HepG2 (cell line): ENCODE measurements at regions not wholly inside any gene's neighbourhood (a gene's known extent, or its start where the extent isn't known, plus 50 kb on each side); places are given as distances from the start of the nearest gene placed in this dataset.

Experiments used
- CREB1 ChIP-seq, 2 experiments: fragments of 450-650 bp in 1 of 2; IDR thresholded peaks; 2 replicates each; pipeline ENCODE4 v1.6.1; 2016 to 2017; ENCODE audit warnings: control low read depth in 1 of 2, mild to moderate bottlenecking in 1 of 2, missing compliant biosample characterization in 1 of 2, missing genetic modification characterization in 1 of 2
- FOXK2 ChIP-seq: fragments of 450-650 bp; IDR thresholded peaks from 2 replicates; pipeline ENCODE4 v1.6.1; 2016
- JUNB ChIP-seq: sonication (generic); formaldehyde crosslinking; IDR thresholded peaks from 2 replicates; pipeline ENCODE4 v1.8.0; 2022; ENCODE audit warnings: missing genetic modification reagents, mild to moderate bottlenecking, borderline replicate concordance
- MATR3 ChIP-seq: sonication (generic); formaldehyde crosslinking; IDR thresholded peaks from 2 replicates; pipeline ENCODE4 v1.4.0; 2020; ENCODE audit warnings: missing genetic modification reagents
- SYNCRIP ChIP-seq: fragments of 200-400 bp; formaldehyde crosslinking; IDR thresholded peaks from 2 replicates; pipeline ENCODE4 v1.6.1; 2018; ENCODE audit warnings: mild to moderate bottlenecking, low read depth, low read length; ENCODE audit not compliant: insufficient read depth
- TRIM24 ChIP-seq: sonication (generic); formaldehyde crosslinking; IDR thresholded peaks from 2 replicates; pipeline ENCODE4 v1.8.0; 2022; ENCODE audit warnings: mild to moderate bottlenecking, missing genetic modification reagents
- ZNF10 ChIP-seq: sonication (generic); formaldehyde crosslinking; IDR thresholded peaks from 2 replicates; pipeline ENCODE4 v1.4.0; 2020; ENCODE audit warnings: mild to moderate bottlenecking, low read depth, missing genetic modification reagents, borderline replicate concordance
- ZNF354B ChIP-seq: sonication (generic); formaldehyde crosslinking; IDR thresholded peaks from 2 replicates; pipeline ENCODE4 v1.8.0; 2022; ENCODE audit warnings: mild to moderate bottlenecking, missing genetic modification reagents
- TF ChIP-seq, protein P1 (sequence below): sonication (generic); formaldehyde crosslinking; IDR thresholded peaks from 2 replicates; pipeline ENCODE4 v1.4.0; 2020; ENCODE audit warnings: missing genetic modification reagents
- TF ChIP-seq, protein P2 (sequence below): sonication (generic); formaldehyde crosslinking; IDR thresholded peaks from 2 replicates; pipeline ENCODE4 v1.5.0; 2020; ENCODE audit warnings: mild to moderate bottlenecking, missing genetic modification reagents, moderate library complexity
- TF ChIP-seq, protein P3 (sequence below): sonication (generic); formaldehyde crosslinking; conservative IDR thresholded peaks from 2 replicates; pipeline ENCODE4 v1.8.1; 2023; ENCODE audit warnings: missing genetic modification reagents

DNA sequence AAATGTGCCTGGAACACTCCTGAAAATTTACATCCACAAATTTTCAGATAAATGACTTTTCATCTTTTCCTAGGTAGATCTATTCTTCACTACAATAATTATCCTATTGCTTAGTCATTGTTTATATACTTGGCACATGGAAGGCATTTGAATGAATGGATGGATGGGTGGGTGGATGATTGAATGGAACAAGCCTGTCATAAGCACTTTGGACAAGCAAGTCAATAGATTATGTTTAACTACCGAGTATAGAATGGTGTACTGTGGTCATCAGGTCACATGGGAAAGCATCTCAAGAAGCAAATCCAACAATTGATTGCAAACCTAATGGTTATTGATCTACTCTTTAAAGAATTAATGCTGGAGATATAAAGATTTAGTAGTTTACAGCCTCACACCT, 114.4 kb upstream of the DMRTA1 start:
- TF ChIP-seq ZNF354B (CRISPR knock-in tag) = no peak
- TF ChIP-seq, protein P1, sequence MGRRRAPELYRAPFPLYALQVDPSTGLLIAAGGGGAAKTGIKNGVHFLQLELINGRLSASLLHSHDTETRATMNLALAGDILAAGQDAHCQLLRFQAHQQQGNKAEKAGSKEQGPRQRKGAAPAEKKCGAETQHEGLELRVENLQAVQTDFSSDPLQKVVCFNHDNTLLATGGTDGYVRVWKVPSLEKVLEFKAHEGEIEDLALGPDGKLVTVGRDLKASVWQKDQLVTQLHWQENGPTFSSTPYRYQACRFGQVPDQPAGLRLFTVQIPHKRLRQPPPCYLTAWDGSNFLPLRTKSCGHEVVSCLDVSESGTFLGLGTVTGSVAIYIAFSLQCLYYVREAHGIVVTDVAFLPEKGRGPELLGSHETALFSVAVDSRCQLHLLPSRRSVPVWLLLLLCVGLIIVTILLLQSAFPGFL = no peak
- TF ChIP-seq, protein P2, sequence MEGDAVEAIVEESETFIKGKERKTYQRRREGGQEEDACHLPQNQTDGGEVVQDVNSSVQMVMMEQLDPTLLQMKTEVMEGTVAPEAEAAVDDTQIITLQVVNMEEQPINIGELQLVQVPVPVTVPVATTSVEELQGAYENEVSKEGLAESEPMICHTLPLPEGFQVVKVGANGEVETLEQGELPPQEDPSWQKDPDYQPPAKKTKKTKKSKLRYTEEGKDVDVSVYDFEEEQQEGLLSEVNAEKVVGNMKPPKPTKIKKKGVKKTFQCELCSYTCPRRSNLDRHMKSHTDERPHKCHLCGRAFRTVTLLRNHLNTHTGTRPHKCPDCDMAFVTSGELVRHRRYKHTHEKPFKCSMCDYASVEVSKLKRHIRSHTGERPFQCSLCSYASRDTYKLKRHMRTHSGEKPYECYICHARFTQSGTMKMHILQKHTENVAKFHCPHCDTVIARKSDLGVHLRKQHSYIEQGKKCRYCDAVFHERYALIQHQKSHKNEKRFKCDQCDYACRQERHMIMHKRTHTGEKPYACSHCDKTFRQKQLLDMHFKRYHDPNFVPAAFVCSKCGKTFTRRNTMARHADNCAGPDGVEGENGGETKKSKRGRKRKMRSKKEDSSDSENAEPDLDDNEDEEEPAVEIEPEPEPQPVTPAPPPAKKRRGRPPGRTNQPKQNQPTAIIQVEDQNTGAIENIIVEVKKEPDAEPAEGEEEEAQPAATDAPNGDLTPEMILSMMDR (CRISPR knock-in tag) = no peak
- TF ChIP-seq CREB1 (IDR thresholded peaks at IDR 0.05) = no peak
- no peak for TF ChIP-seq CREB1 (CRISPR knock-in tag; IDR thresholded peaks at IDR 0.05)
- TF ChIP-seq FOXK2 = no peak
- no peak for TF ChIP-seq SYNCRIP
- TF ChIP-seq, protein P3, sequence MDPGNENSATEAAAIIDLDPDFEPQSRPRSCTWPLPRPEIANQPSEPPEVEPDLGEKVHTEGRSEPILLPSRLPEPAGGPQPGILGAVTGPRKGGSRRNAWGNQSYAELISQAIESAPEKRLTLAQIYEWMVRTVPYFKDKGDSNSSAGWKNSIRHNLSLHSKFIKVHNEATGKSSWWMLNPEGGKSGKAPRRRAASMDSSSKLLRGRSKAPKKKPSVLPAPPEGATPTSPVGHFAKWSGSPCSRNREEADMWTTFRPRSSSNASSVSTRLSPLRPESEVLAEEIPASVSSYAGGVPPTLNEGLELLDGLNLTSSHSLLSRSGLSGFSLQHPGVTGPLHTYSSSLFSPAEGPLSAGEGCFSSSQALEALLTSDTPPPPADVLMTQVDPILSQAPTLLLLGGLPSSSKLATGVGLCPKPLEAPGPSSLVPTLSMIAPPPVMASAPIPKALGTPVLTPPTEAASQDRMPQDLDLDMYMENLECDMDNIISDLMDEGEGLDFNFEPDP (CRISPR knock-in tag) = no peak
- no peak for TF ChIP-seq TRIM24
- TF ChIP-seq JUNB = no peak
- TF ChIP-seq MATR3 = no peak
- no peak for TF ChIP-seq ZNF10 (CRISPR knock-in tag)
